HG03439 (cell line): ENCODE measurements at regions not wholly inside any gene's neighbourhood (a gene's known extent, or its start where the extent isn't known, plus 50 kb on each side); places are given as distances from the start of the nearest gene placed in this dataset.
A peak's percentile ranks its signal among the peaks of the same experiment; 100 is the strongest.

ENCODE experiments used
- ATAC-seq: cut with Tn5 transposase; IDR thresholded peaks from one replicate; pipeline ENCODE4 v1.9.1; 2021; ENCODE audit warnings: mild to moderate bottlenecking, moderate library complexity; ENCODE audit not compliant: unreplicated experiment

DNA sequence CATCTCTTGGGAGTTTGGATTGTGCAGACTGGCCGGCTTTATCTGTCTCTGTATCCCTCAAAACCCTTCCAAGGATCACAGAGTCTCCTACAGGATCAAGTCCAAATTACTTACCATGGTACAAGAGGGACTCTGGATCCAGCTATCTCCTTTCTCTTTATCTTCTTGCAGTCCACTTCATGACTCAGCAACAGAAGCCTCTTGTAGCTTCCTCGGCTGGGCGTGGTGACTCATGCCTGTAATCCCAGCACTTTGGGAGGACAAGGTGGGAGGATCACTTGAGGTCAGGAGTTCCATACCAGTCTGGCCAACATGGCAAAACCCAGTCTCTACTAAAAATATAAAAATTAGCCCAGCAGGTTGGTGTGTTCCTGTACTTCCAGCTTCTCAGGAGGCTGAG, 189.7 kb downstream of the BCAT1 start:
- ATAC-seq: no peak

GRCh38 chr12:24756479-24757024, 192.3 kb downstream of the BCAT1 start:
- no peak for ATAC-seq

GRCh38 chr12:24754690-24755638, 193.9 kb downstream of the BCAT1 start:
- ATAC-seq: no peak

DNA sequence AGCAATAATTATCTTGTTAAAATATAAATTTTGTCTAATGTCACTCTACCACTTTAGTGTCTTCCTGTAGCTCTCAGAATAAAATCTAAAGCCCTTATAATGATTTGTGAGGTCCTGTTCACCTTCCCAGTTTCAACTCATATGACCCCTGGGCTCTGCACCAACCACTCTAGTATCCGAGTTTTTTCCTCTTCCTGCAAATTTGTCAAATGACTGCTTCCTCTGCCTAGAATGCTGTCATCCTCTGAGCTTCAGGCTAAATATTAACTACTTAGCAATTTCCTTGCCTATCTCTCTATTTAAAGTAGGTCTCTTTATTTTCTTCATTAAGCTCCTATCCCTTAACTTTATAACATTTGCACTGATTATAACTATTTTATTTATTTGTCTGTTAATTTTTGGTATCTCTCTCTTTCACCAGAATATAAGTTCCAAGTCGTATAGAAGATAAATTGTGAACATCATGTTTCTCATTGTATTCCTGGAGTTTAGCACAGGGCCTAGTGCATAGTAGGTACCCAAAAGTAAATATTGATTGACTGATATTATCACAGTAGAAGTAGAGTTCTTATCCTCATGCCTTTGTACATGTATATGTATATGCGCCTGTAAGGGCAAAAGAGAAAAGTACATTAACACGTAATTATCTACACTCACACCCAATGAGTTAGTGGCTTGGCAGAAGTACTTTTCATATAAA, 196.0 kb downstream of the BCAT1 start:
- ATAC-seq: no peak

DNA sequence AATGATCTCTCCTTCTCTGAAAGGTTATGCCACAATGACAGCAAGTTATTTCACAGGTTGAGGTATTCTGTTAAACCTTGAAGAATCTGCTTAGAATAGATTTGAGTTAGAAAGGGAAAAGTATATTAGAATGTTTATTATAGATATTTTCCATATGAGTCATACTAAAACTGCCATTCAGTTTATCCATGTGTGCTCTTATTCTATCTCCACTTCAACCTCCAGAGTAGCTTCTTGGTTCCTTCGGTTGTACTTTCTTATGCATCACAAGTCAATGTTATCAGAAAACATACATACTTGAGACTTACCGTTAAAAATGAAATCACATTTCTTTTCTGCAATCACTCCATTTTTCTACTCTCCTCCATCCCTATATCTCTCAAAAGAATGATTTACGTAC, 197.7 kb downstream of the BCAT1 start:
- no peak for ATAC-seq

- ATAC-seq: no peak
These were observed 198.6 kb downstream of the BCAT1 start for GRCh38 chr12:24750263-24750662.

DNA sequence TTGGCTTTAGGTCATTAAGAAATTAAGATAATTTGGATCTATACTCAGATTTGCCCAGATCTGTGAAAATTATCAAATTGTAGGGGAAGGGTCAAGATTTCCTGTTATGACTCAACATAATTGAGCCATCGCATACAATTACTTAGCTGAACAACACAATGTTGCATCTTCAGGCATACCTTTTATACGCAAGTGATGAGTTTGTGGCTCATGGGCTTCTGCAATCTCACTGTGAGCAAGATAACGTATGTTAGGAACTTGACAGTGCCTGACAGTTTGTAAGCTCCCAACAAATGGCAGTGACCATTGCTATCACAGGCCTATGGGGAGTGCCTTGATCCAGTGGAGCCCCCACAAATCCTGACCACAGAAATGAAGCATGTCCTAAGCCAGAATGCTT, 199.7 kb downstream of the BCAT1 start:
- no peak for ATAC-seq

DNA sequence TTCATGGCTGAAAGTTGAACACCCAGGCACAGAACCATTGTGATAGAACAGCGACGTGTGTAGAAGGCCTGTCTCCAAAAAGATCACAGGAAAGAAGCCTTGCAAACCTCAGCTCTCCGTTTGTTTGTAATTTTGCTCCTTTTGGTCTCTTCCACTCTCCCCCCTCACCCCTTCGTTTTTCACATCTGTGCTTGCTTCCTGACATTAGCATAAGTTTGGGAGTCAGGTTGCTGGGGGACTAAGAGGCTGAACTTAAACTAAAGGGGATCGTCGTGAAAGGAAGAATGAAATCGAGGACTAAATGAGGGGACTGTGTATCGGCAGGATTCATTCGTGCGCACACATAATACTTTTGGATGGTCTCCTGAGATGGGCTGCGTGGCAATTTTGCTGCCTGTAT, 200.6 kb downstream of the BCAT1 start:
- no peak for ATAC-seq

DNA sequence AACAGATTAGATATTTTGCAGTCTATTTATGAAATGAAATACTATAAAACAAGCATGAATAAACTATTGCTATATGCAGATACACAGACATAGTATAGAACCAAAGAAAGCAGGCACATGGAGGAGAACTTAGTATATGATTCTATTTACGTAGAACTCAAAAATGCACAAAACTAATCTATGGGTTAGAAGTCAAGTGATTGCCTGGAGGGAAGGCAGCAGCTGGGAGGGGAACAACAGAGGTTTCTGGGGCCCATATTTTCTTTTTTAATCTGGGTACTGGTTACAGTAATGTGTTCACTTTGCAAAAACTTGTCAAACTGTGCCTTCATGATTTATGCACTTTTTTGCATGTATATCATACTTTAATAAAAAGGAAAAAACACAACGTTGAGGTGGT, 202.0 kb downstream of the BCAT1 start:
- no peak for ATAC-seq

- no peak for ATAC-seq
These were observed 202.8 kb downstream of the BCAT1 start for GRCh38 chr12:24746006-24746671.

GRCh38 chr12:24743941-24744793, 204.7 kb downstream of the BCAT1 start:
- ATAC-seq: no peak

GRCh38 chr12:24742378-24742777, 206.5 kb downstream of the BCAT1 start:
- peak; percentile 64 for ATAC-seq

- ATAC-seq: peak; percentile 56
These were observed 207.7 kb downstream of the BCAT1 start for GRCh38 chr12:24741216-24741615.

GRCh38 chr12:24739106-24739779, 209.7 kb downstream of the BCAT1 start:
- no peak for ATAC-seq

GRCh38 chr12:24738441-24738840, 210.5 kb downstream of the BCAT1 start:
- ATAC-seq: no peak

DNA sequence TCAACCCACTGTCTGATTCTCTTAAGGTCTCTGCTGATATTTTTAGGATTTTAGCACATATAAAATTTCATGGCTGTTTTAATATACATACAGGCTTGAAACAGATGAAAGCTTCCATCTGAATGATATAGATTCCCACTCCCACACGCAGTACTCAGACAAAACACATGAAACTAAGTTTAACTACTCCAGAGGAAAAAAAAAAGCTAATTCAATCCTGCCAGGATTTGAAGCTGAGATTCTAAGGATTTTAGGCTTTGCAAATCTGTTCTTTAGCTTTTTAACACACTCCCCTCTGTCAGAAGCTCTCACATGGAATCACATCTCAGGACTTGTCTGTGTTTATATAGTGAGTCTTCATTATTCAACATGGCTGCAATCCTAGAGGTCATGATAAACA, 217.3 kb downstream of the BCAT1 start:
- ATAC-seq: no peak

DNA sequence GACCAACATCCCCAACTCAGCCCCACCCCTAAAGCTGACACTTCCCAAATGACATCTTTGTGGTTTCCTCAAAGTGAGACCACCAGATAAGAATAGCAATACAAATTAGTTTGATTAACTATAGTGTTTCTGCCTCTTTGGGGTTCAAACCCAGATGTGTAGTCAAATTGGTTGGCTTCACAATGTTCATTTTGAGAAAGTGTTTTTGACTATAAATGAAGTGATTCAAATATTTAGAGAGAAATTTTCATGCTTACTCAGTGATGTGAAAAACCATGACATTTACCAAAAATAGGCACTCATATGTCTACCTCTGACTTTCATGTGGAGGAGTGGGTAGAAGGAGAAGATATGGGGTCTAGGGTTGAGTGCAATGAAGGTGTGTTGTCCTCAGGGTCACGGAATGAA, 218.4 kb downstream of the BCAT1 start:
- ATAC-seq: peak; percentile 59

GRCh38 chr12:24728826-24729225, 220.1 kb downstream of the BCAT1 start:
- no peak for ATAC-seq

DNA sequence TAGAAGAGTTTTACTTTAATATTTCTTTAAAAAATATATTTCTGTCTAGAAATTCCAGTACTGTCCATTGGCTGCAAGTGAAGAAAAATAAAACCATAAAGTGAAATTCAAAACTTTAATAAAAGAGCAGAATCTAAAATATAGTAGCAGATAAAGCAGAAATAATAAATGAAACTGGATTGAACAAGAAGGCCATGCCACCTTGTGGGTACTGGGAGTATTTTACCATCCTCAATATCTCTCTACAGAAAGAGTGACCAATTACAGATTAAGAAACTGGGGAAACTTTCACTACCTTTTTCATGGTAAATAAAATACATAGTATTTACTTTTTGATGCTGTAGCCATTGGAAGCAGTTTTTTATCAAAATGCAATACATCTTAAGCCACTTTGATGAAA, 220.5 kb downstream of the BCAT1 start:
- no peak for ATAC-seq

- ATAC-seq: no peak
These were observed 223.3 kb downstream of the BCAT1 start for GRCh38 chr12:24725616-24726015.
